ENCODE measurements at regions not wholly inside any gene's neighbourhood (a gene's known extent, or its start where the extent isn't known, plus 50 kb on each side); places are given as distances from the start of the nearest gene placed in this dataset.

DNA sequence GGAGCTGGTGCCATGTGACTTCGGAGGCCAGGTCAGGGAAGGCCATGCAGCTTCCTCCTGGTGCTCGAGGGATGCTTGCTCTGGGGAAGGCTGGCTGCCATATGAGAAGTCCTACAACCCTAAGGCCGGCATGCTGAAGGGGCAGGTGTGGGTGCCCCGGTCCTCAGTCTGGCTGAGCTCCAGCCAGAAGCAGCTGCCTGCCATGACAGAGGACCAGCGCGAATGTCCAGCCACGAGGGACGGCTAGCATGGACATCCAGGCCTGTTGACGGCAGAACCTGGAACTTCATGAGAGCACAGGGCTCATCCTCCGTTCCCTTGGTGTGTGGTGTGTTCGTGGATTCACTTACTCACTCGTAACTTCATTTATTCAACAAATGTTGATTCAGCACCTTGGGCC is 140.6 kb downstream of the IRF8 start:
- TF ChIP-seq, protein P1, sequence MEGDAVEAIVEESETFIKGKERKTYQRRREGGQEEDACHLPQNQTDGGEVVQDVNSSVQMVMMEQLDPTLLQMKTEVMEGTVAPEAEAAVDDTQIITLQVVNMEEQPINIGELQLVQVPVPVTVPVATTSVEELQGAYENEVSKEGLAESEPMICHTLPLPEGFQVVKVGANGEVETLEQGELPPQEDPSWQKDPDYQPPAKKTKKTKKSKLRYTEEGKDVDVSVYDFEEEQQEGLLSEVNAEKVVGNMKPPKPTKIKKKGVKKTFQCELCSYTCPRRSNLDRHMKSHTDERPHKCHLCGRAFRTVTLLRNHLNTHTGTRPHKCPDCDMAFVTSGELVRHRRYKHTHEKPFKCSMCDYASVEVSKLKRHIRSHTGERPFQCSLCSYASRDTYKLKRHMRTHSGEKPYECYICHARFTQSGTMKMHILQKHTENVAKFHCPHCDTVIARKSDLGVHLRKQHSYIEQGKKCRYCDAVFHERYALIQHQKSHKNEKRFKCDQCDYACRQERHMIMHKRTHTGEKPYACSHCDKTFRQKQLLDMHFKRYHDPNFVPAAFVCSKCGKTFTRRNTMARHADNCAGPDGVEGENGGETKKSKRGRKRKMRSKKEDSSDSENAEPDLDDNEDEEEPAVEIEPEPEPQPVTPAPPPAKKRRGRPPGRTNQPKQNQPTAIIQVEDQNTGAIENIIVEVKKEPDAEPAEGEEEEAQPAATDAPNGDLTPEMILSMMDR (IDR thresholded peaks at IDR 0.05; ENCODE audit: low read length), result no peak
- no peak for TF ChIP-seq EZH2 (optimal IDR thresholded peaks at IDR 0.05; ENCODE audit: low read depth, low read length)
